ENCODE measurements at regions not wholly inside any gene's neighbourhood (a gene's known extent, or its start where the extent isn't known, plus 50 kb on each side); places are given as distances from the start of the nearest gene placed in this dataset.

DNA sequence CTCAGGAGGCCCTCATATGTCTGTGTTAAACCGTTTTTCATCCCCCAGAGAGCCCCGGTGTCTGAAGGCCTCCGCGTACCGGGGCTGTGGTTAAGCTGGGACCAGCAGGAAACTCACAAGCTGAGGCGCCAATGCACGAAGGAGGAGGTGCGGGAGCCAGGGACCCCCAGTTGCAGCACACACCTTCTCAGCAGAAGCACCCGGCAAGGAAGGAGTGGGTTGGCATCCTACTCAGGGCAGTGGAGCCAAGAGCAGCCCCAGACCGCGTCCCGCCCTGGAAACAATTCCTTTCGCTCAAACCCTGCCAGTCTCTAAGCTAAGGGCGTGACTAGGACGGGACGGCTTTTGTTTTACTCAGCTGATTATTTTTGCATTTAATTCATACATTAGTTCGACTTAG lies 726.9 kb downstream of the BRD1 start:
- TF ChIP-seq, protein P1, sequence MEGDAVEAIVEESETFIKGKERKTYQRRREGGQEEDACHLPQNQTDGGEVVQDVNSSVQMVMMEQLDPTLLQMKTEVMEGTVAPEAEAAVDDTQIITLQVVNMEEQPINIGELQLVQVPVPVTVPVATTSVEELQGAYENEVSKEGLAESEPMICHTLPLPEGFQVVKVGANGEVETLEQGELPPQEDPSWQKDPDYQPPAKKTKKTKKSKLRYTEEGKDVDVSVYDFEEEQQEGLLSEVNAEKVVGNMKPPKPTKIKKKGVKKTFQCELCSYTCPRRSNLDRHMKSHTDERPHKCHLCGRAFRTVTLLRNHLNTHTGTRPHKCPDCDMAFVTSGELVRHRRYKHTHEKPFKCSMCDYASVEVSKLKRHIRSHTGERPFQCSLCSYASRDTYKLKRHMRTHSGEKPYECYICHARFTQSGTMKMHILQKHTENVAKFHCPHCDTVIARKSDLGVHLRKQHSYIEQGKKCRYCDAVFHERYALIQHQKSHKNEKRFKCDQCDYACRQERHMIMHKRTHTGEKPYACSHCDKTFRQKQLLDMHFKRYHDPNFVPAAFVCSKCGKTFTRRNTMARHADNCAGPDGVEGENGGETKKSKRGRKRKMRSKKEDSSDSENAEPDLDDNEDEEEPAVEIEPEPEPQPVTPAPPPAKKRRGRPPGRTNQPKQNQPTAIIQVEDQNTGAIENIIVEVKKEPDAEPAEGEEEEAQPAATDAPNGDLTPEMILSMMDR (IDR thresholded peaks at IDR 0.05) = no peak
- Histone ChIP-seq H3K4me1 (no peaks in the 10 kb centered on the region), H3K36me3 (no peaks in the 10 kb centered on the region), H3K4me3 (no peak overlapping the region), H3K27me3 (peaks cover 0 to 42% of the 10 kb centered on the region in 2 donors), H3K9me3 (no peaks in the 10 kb centered on the region), H3K27ac (no peak overlapping the region)
- intact Hi-C loops (cut with DNase I) = no loop called here
- DNase-seq = peak in 1 of 4 donors; percentile 51
- ATAC-seq = no peak

DNA sequence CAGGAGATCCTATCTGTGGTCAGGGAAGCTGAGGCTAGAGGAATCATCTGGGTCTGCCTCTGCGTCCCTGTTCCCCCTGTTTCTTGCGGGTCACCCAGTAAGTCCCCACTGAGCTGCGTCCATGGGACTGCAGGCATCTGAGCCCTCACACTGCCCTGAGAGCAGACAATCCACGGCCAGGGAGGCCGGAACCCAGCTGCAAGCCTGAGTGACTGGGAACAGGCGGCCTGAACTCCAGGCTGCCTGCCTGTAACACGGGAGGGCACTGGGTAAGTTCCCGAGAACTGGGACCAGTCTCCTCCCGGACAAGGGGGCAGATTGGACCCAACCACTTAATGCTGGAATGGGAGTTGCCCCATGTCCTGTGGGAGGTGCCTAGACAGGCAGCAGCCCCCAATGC lies 727.4 kb downstream of the BRD1 start:
- ATAC-seq (no peak), DNase-seq (peak in 1 of 4 donors; percentile 59)
- Histone ChIP-seq H3K4me1 (no peaks in the 10 kb centered on the region), H3K27me3 (peaks cover 0 to 37% of the 10 kb centered on the region in 2 donors), H3K9me3 (no peaks in the 10 kb centered on the region), H3K4me3 (no peak overlapping the region), H3K36me3 (no peaks in the 10 kb centered on the region), H3K27ac (no peak overlapping the region)
- intact Hi-C loops (cut with DNase I) = no loop called here
- TF ChIP-seq, protein P1 (IDR thresholded peaks at IDR 0.05) = no peak

DNA sequence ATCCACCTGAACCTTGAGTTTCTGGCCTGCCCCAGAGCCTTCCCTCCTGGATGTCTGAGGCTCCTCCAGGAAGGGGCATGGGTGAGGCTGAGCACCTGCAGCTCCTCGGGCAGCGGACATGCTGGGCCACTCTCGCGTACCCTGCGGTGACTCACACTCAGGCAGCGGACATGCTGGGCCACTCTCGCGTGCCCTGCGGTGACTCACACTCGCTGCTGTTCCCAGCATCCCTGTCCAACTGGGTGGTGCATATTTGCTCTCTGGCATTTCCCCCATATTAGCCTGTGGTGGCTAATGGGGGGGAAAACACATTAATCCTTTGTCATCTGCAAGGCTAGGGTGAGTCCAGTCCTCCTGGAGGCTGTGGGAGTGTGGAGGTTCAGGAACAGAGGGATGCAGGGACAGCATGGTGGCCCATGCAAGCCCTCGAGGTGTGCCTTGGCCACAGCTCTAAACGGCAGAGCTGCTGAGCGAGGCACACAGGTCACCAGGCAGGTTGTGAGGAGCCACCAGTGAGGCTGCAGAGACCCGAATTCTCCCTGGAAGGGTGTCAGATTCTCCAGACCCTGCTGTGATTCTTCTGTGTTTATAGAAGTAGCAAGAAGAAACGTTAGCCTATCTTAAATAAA lies 728.1 kb downstream of the BRD1 start:
- Histone ChIP-seq H3K36me3 (no peaks in the 10 kb centered on the region), H3K27ac (no peak overlapping the region), H3K9me3 (no peaks in the 10 kb centered on the region), H3K27me3 (peaks cover 0 to 36% of the 10 kb centered on the region in 2 donors), H3K4me3 (no peak overlapping the region), H3K4me1 (no peaks in the 10 kb centered on the region)
- DNase-seq = no peak
- intact Hi-C loops (cut with DNase I) = no loop called here
- ATAC-seq = no peak
- TF ChIP-seq, protein P1 (IDR thresholded peaks at IDR 0.05) = no peak

DNA sequence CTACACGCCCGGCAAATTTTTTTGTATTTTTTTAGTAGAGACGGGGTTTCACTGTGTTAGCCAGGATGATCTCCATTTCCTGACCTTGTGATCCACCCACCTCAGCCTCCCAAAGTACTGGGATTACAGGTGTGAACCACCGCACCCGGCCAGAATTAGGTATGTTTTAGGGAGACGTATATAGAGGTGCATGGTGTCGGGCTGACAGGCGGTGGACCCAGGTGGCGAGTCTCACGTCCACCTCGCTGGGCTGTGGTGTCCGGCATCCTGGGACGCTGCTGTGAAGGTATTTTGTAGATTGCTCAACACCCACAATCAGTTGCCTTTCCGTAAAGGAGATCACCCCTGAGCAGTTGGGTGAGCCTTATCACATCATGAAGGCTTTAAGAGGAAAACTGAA lies 728.6 kb downstream of the BRD1 start:
- no peaks in the 10 kb centered on the region for H3K4me1 ChIP-seq
- DNase-seq (no peak), ATAC-seq (no peak)

DNA sequence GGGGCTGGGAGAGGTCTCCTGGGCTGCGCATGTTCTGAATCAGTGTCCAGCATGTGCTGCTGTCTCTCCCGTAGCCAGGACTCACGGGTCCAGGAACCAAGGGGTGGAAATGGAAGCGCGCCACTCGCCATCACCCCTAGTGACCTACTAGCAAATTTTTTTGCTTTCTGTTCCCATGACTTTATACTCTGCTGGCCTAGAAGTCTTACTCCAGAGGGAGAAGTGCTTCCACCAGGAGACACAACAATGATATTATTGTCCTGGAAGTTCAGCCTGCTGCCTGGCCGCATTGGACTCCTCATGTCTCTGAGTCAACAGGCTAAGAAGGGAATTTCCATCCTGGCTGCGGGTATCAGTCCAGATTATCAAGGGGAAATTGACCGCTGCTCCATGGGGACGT lies 729.7 kb downstream of the BRD1 start:
- ATAC-seq (no peak), DNase-seq (no peak)
- intact Hi-C loops (cut with DNase I) = no loop called here

More for the DNA sequence above, 728.6 kb downstream of the BRD1 start:
- peaks cover 0 to 36% of the 10 kb centered on the region in 2 donors for H3K27me3 ChIP-seq
- TF ChIP-seq, protein P1 (IDR thresholded peaks at IDR 0.05) = no peak
- H3K9me3 ChIP-seq = no peaks in the 10 kb centered on the region
- no peaks in the 10 kb centered on the region for H3K36me3 ChIP-seq
- no peak overlapping the region for H3K4me3 ChIP-seq
- no peak overlapping the region for H3K27ac ChIP-seq
- intact Hi-C loops (cut with DNase I) = no loop called here

More for the DNA sequence above, 729.7 kb downstream of the BRD1 start:
- no peak overlapping the region for H3K27ac ChIP-seq
- no peaks in the 10 kb centered on the region for H3K36me3 ChIP-seq
- H3K4me1 ChIP-seq = no peaks in the 10 kb centered on the region
- TF ChIP-seq, protein P1 (IDR thresholded peaks at IDR 0.05) = no peak
- H3K4me3 ChIP-seq = no peak overlapping the region
- no peaks in the 10 kb centered on the region for H3K9me3 ChIP-seq
- H3K27me3 ChIP-seq = peaks cover 0 to 42% of the 10 kb centered on the region in 2 donors

Data from left lung (tissue), 4 donors.